ENCODE measurements at regions not wholly inside any gene's neighbourhood (a gene's known extent, or its start where the extent isn't known, plus 50 kb on each side); places are given as distances from the start of the nearest gene placed in this dataset.

DNA sequence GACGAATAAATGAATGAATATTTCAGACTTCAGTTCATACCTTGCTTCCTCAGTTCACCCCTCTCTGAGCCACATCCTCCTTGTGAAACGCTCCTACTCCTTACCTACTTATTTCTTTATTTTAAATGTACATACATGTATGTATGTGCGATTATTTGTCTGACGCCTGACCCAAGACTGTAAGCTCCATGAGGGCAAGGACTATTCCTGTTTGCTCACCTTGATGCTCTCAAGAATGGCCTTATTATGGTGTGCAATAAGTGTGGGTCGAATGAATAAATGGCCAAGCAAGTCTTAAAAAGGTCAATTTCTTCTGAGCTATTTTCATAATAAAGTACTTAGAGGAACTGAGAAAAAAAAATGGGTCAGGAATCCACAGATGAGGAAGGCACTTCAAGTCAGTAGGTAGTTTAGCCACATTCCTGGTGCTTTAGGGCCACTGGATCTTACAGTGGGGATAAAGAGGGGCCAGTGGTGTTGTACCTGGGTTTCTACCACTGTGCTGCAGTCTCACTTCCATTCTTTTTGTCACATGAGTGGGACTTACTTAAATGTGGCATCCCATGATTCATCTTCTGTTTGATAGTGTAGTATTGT, 74.7 kb downstream of the SDC1 start:
- H3K27me3 ChIP-seq (ENCODE audit: control insufficient read depth, insufficient read depth, low read length): no peaks in the 10 kb centered on the region
- no peak overlapping the region for H3K4me3 ChIP-seq (ENCODE audit: low read depth, low read length)
- H3K27ac ChIP-seq (ENCODE audit: low read depth, low read length): no peak overlapping the region
- H3K9me3 ChIP-seq (ENCODE audit: control insufficient read depth, insufficient read depth, low read depth, low read length): no peaks in the 10 kb centered on the region
- H3K4me1 ChIP-seq (ENCODE audit: control insufficient read depth, insufficient read depth, low read length): peaks cover 40% of the 10 kb centered on the region
- no peaks in the 10 kb centered on the region for H3K36me3 ChIP-seq (ENCODE audit: control insufficient read depth, insufficient read depth, low read length)
- H3K9ac ChIP-seq (ENCODE audit: low read length): no peak overlapping the region

DNA sequence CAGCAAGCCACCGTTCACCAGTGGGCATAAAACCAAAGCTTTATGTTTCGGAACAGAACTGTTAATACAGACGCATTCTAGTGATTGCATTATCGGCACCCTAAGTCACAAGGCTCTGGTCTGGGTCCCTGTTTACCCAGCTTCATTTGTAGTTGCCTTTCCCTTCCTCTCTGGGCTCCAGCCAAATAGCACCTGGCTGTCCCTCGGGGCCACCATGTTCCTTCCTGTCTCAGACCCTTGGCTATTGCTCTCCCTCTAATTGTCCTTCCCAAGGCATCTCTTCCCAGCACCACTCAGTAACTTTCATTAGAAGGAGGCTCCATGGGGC, 75.3 kb downstream of the SDC1 start:
- Histone ChIP-seq H3K9ac (ENCODE audit: low read length) (no peak overlapping the region), H3K4me1 (ENCODE audit: control insufficient read depth, insufficient read depth, low read length) (peaks cover 40% of the 10 kb centered on the region), H3K9me3 (ENCODE audit: control insufficient read depth, insufficient read depth, low read depth, low read length) (no peaks in the 10 kb centered on the region), H3K27me3 (ENCODE audit: control insufficient read depth, insufficient read depth, low read length) (no peaks in the 10 kb centered on the region), H3K27ac (ENCODE audit: low read depth, low read length) (peak overlapping the region; percentile 29; the same call in 1 of the 2 replicates), H3K4me3 (ENCODE audit: low read depth, low read length) (no peak overlapping the region), H3K36me3 (ENCODE audit: control insufficient read depth, insufficient read depth, low read length) (no peaks in the 10 kb centered on the region)

DNA sequence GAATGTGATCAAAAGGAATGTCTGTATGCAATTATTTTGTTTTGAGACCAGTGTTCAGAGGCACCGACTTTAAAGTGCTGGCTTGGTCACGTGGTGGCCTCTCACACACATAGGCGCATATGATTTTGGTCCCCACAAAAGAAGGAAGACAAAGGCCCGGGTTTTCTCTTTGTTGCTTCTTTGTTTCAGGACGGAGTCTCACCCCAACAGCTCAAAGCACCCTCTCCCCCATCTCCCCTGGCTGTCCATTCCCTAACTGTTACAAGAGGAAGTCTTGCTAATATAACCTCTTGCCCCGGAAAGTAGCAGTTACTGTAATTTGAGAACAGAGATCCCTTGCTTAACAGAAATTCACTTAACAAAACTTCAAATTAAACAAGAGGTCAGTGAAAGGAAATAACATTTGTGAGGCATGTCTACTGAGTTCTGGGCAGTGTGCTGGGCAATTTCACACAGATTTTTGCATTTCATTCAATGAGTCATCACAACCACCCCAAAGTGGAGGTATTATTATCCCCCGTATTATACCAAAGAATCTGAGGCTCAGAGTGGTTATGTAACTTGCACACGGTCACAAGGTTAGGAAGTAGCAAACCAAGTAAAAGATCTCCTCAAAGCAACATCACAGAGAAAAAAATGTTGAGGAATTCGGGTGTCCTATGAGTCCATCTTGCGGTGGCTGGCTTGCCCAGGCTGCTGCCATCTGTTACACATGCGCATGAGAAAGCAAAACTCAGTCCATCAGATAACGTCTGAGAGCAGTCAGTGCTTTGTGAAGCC, 75.8 kb downstream of the SDC1 start:
- Histone ChIP-seq H3K36me3 (ENCODE audit: control insufficient read depth, insufficient read depth, low read length) (no peaks in the 10 kb centered on the region), H3K27me3 (ENCODE audit: control insufficient read depth, insufficient read depth, low read length) (no peaks in the 10 kb centered on the region), H3K9ac (ENCODE audit: low read length) (peak overlapping the region; percentile 14), H3K4me1 (ENCODE audit: control insufficient read depth, insufficient read depth, low read length) (peaks cover 40% of the 10 kb centered on the region), H3K9me3 (ENCODE audit: control insufficient read depth, insufficient read depth, low read depth, low read length) (no peaks in the 10 kb centered on the region), H3K4me3 (ENCODE audit: low read depth, low read length) (no peak overlapping the region), H3K27ac (ENCODE audit: low read depth, low read length) (peak overlapping the region; percentile 29)

DNA sequence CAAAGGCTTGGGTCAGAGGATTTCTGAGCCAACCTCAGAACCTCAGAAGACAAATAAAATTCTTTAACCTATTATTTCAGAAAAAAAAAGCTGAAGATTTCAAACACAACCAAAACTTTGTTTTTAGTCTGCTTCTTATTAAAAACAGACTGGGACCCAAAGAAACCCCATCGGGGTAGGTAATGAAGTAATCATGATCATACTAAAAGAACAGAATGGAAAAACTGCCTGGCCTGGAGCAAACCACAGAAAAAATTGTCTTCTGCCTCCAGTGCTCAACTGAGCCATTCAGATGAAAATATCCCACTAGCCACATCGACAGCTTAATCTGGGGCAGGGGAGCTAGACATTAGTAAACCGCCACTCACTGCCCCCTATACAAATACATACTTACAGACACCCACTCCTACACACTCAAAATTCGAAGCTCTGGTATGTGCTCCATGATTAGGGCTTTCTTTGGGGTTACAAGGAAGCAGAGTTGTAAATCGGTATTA, 76.5 kb downstream of the SDC1 start:
- H3K4me3 ChIP-seq (ENCODE audit: low read depth, low read length): no peak overlapping the region
- H3K27ac ChIP-seq (ENCODE audit: low read depth, low read length): no peak overlapping the region
- H3K9me3 ChIP-seq (ENCODE audit: control insufficient read depth, insufficient read depth, low read depth, low read length): no peaks in the 10 kb centered on the region
- no peaks in the 10 kb centered on the region for H3K36me3 ChIP-seq (ENCODE audit: control insufficient read depth, insufficient read depth, low read length)
- H3K9ac ChIP-seq (ENCODE audit: low read length): no peak overlapping the region
- no peaks in the 10 kb centered on the region for H3K27me3 ChIP-seq (ENCODE audit: control insufficient read depth, insufficient read depth, low read length)
- H3K4me1 ChIP-seq (ENCODE audit: control insufficient read depth, insufficient read depth, low read length): peaks cover 39% of the 10 kb centered on the region

DNA sequence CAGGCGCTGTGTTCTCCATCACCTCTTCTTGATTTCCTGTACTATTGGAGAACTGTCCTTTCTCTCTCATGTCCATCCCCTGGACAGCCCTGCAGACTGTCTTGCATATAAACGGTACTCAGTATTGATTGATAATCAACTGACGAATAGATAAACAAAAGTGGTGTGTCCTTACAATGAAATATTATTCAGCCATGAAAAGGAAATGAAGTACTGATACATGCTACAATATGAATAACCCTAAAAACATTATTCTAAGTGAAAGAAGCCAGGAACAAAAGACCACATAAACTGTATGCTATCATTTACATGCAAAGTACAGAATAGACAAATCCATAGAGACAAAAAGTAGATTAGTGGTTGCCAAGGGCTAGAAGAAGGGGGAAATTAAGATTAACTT, 77.6 kb downstream of the SDC1 start:
- Histone ChIP-seq H3K27ac (ENCODE audit: low read depth, low read length) (no peak overlapping the region), H3K9me3 (ENCODE audit: control insufficient read depth, insufficient read depth, low read depth, low read length) (no peaks in the 10 kb centered on the region), H3K36me3 (ENCODE audit: control insufficient read depth, insufficient read depth, low read length) (no peaks in the 10 kb centered on the region), H3K27me3 (ENCODE audit: control insufficient read depth, insufficient read depth, low read length) (no peaks in the 10 kb centered on the region), H3K9ac (ENCODE audit: low read length) (no peak overlapping the region), H3K4me1 (ENCODE audit: control insufficient read depth, insufficient read depth, low read length) (peaks cover 42% of the 10 kb centered on the region), H3K4me3 (ENCODE audit: low read depth, low read length) (no peak overlapping the region)

DNA sequence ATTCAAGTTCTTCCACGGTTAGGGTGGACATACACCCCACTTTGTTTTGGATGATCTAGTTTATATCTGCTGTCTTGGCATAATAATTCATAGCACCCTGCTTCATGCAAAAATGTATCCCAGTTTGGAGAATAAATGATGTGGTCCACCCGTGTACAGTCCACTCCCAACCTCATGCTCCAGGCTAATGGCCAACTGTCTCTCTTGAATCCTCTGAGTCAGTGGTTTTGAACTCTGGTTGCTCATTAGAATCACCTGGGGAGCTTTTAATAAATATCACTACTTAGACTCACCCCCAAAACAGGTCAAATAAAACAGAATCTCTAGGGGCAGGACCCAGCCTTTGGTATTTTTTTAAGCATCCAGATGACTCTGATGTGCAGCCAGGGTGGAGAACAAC, 78.5 kb downstream of the SDC1 start:
- no peaks in the 10 kb centered on the region for H3K9me3 ChIP-seq (ENCODE audit: control insufficient read depth, insufficient read depth, low read depth, low read length)
- H3K9ac ChIP-seq (ENCODE audit: low read length): no peak overlapping the region
- H3K27ac ChIP-seq (ENCODE audit: low read depth, low read length): no peak overlapping the region
- H3K27me3 ChIP-seq (ENCODE audit: control insufficient read depth, insufficient read depth, low read length): no peaks in the 10 kb centered on the region
- peaks cover 46% of the 10 kb centered on the region for H3K4me1 ChIP-seq (ENCODE audit: control insufficient read depth, insufficient read depth, low read length)
- H3K4me3 ChIP-seq (ENCODE audit: low read depth, low read length): no peak overlapping the region
- H3K36me3 ChIP-seq (ENCODE audit: control insufficient read depth, insufficient read depth, low read length): no peaks in the 10 kb centered on the region

DNA sequence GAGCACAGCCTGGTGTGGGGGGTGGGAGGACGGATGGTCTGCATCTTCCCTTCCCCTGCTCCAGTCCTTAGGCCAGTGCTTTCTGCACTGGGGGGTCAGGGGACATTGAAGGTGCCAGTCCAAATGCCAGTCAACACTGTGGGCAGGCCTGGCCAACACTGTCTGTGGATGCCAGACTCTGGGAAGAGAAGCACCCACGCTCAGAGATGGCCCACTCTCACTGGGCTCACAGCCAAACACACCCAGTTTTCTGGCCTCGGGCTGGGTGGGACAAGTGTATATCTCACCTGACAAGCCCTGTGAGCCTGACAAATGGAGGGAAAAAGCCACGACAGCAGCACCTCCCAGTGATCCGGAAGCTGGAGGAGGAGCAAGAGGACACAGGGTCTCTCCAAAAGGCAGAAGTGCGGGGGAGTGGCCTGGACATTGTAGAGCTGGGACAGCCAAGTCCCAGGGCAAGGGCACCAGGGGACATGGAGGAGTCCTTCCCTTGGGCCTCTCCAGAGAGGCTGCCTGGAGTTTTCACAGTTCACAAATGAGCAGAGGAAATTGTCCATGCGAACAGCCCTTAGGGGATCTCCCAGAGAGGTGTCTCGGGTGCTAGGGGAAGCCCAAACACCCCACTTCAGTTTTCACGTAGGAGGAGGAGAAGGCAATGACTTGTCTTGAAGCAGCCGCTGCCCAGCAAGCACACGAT, 79.3 kb downstream of the SDC1 start:
- H3K4me3 ChIP-seq (ENCODE audit: low read depth, low read length): no peak overlapping the region
- H3K4me1 ChIP-seq (ENCODE audit: control insufficient read depth, insufficient read depth, low read length): peaks cover 42% of the 10 kb centered on the region
- H3K27ac ChIP-seq (ENCODE audit: low read depth, low read length): no peak overlapping the region
- no peaks in the 10 kb centered on the region for H3K36me3 ChIP-seq (ENCODE audit: control insufficient read depth, insufficient read depth, low read length)
- no peaks in the 10 kb centered on the region for H3K9me3 ChIP-seq (ENCODE audit: control insufficient read depth, insufficient read depth, low read depth, low read length)
- H3K27me3 ChIP-seq (ENCODE audit: control insufficient read depth, insufficient read depth, low read length): no peaks in the 10 kb centered on the region
- H3K9ac ChIP-seq (ENCODE audit: low read length): no peak overlapping the region

DNA sequence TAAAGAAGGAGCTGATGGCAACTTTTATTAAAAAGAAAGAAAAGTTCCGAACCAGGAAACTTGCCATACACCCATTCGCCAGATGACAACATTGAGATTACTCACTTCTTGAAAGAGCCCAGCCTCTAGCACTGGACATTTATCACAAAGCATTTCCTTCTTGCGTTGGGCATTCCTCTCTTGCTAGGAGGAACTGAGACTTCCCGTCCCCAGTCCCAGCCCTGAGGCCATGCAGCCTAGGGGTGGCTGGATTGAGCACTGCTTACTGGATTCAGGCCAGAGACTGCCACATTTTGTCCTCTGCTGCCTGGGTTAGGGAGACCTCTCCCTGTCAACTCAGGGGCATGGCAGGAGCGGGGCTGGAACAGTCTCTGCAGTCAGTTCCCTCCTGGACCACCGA, 80.1 kb downstream of the SDC1 start:
- Histone ChIP-seq H3K36me3 (ENCODE audit: control insufficient read depth, insufficient read depth, low read length) (no peaks in the 10 kb centered on the region), H3K27me3 (ENCODE audit: control insufficient read depth, insufficient read depth, low read length) (no peaks in the 10 kb centered on the region)

DNA sequence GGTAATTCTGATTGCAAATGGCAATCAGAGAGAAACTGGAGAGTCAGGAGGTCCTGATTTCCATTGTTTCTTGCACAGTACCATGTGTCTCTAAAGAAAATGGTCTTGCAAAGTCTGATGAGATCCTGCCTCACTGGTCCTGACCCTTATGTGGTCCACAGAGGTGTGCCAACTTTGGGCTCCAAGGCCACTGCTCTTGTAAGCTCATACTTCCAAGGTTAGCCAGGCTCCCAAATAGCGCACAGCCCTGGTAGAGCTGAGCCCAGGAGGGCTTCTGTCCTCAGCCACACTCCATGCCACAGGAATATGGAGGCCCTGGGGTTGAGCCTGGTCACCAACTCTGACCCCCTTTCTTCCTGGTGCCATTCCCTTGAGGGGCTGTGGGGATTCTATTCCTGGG, 80.7 kb downstream of the SDC1 start:
- H3K9ac ChIP-seq (ENCODE audit: low read length): no peak overlapping the region
- H3K36me3 ChIP-seq (ENCODE audit: control insufficient read depth, insufficient read depth, low read length): no peaks in the 10 kb centered on the region
- H3K27me3 ChIP-seq (ENCODE audit: control insufficient read depth, insufficient read depth, low read length): no peaks in the 10 kb centered on the region
- H3K9me3 ChIP-seq (ENCODE audit: control insufficient read depth, insufficient read depth, low read depth, low read length): no peaks in the 10 kb centered on the region
- no peak overlapping the region for H3K27ac ChIP-seq (ENCODE audit: low read depth, low read length)
- H3K4me1 ChIP-seq (ENCODE audit: control insufficient read depth, insufficient read depth, low read length): peaks cover 33% of the 10 kb centered on the region
- H3K4me3 ChIP-seq (ENCODE audit: low read depth, low read length): no peak overlapping the region

More for the DNA sequence above, 80.1 kb downstream of the SDC1 start:
- no peak overlapping the region for H3K9ac ChIP-seq (ENCODE audit: low read length)
- peaks cover 37% of the 10 kb centered on the region for H3K4me1 ChIP-seq (ENCODE audit: control insufficient read depth, insufficient read depth, low read length)
- H3K27ac ChIP-seq (ENCODE audit: low read depth, low read length): no peak overlapping the region
- no peak overlapping the region for H3K4me3 ChIP-seq (ENCODE audit: low read depth, low read length)
- no peaks in the 10 kb centered on the region for H3K9me3 ChIP-seq (ENCODE audit: control insufficient read depth, insufficient read depth, low read depth, low read length)

DNA sequence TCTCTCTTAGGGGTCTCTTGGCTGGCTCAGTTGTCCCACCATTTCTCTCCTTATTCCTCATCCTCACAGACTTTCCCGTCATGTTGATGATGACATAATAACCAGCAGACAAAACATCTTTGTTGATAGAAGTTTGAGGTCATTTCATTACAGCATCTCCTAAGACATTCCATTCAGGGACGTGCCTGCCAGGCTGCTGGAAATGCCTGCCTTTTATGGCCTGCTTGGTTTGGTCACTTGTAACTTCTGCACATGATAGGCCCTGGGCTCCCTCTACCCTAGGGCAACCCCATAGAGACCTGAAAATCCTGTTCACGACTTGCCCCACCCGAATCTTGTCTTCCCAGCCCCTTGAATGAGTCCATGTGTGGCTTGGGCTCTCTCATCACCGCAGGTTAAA, 81.7 kb downstream of the SDC1 start:
- Histone ChIP-seq H3K27me3 (ENCODE audit: control insufficient read depth, insufficient read depth, low read length) (no peaks in the 10 kb centered on the region), H3K4me3 (ENCODE audit: low read depth, low read length) (no peak overlapping the region), H3K9ac (ENCODE audit: low read length) (no peak overlapping the region), H3K4me1 (ENCODE audit: control insufficient read depth, insufficient read depth, low read length) (peaks cover 29% of the 10 kb centered on the region), H3K27ac (ENCODE audit: low read depth, low read length) (no peak overlapping the region), H3K36me3 (ENCODE audit: control insufficient read depth, insufficient read depth, low read length) (no peaks in the 10 kb centered on the region), H3K9me3 (ENCODE audit: control insufficient read depth, insufficient read depth, low read depth, low read length) (no peaks in the 10 kb centered on the region)

DNA sequence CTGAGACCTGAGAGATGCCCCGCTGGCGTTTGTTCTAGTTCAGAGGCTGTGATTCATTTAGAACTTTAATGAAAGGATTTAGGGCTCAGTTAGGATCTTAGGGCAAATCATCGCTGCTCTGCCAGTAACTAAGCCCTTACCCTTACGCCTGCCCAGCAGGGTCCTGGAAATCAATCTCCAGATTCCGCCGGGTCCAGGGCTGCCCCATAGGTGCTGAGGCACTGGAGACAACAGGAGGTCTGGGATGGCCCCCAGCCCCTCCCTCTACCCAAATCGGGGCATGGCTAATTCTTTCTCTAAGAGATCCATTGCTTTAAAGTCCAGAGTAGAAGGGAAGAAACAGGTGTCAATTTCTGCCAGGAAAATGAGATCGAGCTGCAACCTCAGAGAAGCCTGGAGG, 83.1 kb downstream of the SDC1 start:
- Histone ChIP-seq H3K4me1 (ENCODE audit: control insufficient read depth, insufficient read depth, low read length) (peaks cover 44% of the 10 kb centered on the region), H3K27me3 (ENCODE audit: control insufficient read depth, insufficient read depth, low read length) (peaks cover 2% of the 10 kb centered on the region; the same call in 1 of the 2 replicates), H3K9ac (ENCODE audit: low read length) (no peak overlapping the region), H3K27ac (ENCODE audit: low read depth, low read length) (no peak overlapping the region), H3K4me3 (ENCODE audit: low read depth, low read length) (no peak overlapping the region), H3K36me3 (ENCODE audit: control insufficient read depth, insufficient read depth, low read length) (no peaks in the 10 kb centered on the region), H3K9me3 (ENCODE audit: control insufficient read depth, insufficient read depth, low read depth, low read length) (no peaks in the 10 kb centered on the region)

All from HUES6 (cell line).